Upper lobe of left lung (tissue), 4 donors: ENCODE measurements at regions not wholly inside any gene's neighbourhood (a gene's known extent, or its start where the extent isn't known, plus 50 kb on each side); places are given as distances from the start of the nearest gene placed in this dataset.

Experiments used
- CTCF ChIP-seq, 6 experiments: fragments of 450-650 bp in 4 of 6; fragments of 200-600 bp in 2 of 6; sonication (generic) in 2 of 6; IDR thresholded peaks; one replicate each; pipeline ENCODE4 v1.5.1; 2016 to 2019; ENCODE audit warnings: antibody characterized with exemption in 6 of 6
- EP300 ChIP-seq, 4 donors: sonication (generic); formaldehyde crosslinking; IDR thresholded peaks; one replicate each; pipeline ENCODE4 v1.5.1; 2017; ENCODE audit warnings: antibody characterized with exemption in 4 of 4, control low read depth in 2 of 4
- POLR2A ChIP-seq, 4 donors: fragments of 450-650 bp; IDR thresholded peaks; one replicate each; pipeline ENCODE4 v1.5.1; 2016 to 2017; ENCODE audit warnings: antibody characterized with exemption in 4 of 4, mild to moderate bottlenecking in 2 of 4
- POLR2AphosphoS5 ChIP-seq, 2 donors: sonication (generic); formaldehyde crosslinking; IDR thresholded peaks; one replicate each; pipeline ENCODE4 v1.5.1; 2017; ENCODE audit warnings: antibody characterized with exemption in 2 of 2

GRCh38 chr13:73336773-73337172 lies 278.0 kb downstream of the KLF5 start:
- TF ChIP-seq CTCF (IDR thresholded peaks at IDR 0.05) (no peak), POLR2A (IDR thresholded peaks at IDR 0.05) (no peak), POLR2AphosphoS5 (IDR thresholded peaks at IDR 0.05) (no peak), EP300 (IDR thresholded peaks at IDR 0.05) (no peak)
